Endodermal cell (in vitro differentiated cells): ENCODE measurements at regions not wholly inside any gene's neighbourhood (a gene's known extent, or its start where the extent isn't known, plus 50 kb on each side); places are given as distances from the start of the nearest gene placed in this dataset.

Experiments
- DNase-seq: peaks from one replicate; pipeline ENCODE4 v3.0.0-alpha.2; 2017
- H3K27ac ChIP-seq: 2 replicates; pipeline ENCODE4 v1.5.1; 2013; ENCODE audit warnings: mild to moderate bottlenecking, low read depth, low read length, moderate library complexity
- H3K27me3 ChIP-seq: 2 replicates; pipeline ENCODE4 v1.6.1; 2013; ENCODE audit warnings: mild to moderate bottlenecking, low read length, moderate library complexity; ENCODE audit not compliant: insufficient read depth, control insufficient read depth, poor library complexity, severe bottlenecking
- H3K36me3 ChIP-seq: 2 replicates; pipeline ENCODE4 v1.7.0; 2013; ENCODE audit warnings: mild to moderate bottlenecking, low read length, moderate library complexity; ENCODE audit not compliant: control insufficient read depth, insufficient read depth
- H3K4me1 ChIP-seq: one replicate; pipeline ENCODE4 v1.7.0; 2013; ENCODE audit warnings: low read length; ENCODE audit not compliant: control insufficient read depth, insufficient read depth
- H3K4me3 ChIP-seq: 2 replicates; pipeline ENCODE4 v1.5.1; 2013; ENCODE audit warnings: mild to moderate bottlenecking, low read length, moderate library complexity
- H3K9ac ChIP-seq: 2 replicates; pipeline ENCODE4 v1.6.1; 2013; ENCODE audit warnings: mild to moderate bottlenecking, low read length, moderate library complexity; ENCODE audit not compliant: poor library complexity, severe bottlenecking; ENCODE audit errors: extremely low read depth
- H3K9me3 ChIP-seq: 2 replicates; pipeline ENCODE4 v1.6.1; 2013; ENCODE audit warnings: mild to moderate bottlenecking, low read length, moderate library complexity; ENCODE audit not compliant: control insufficient read depth
- H3K27ac Mint-ChIP-seq: 2 replicates; pipeline ENCODE4 v1.8.0; 2020; ENCODE audit warnings: mixed read lengths
- H3K27me3 Mint-ChIP-seq: 2 replicates; pipeline ENCODE4 v1.8.0; 2021; ENCODE audit warnings: mild to moderate bottlenecking, mixed read lengths; ENCODE audit not compliant: insufficient read depth
- H3K36me3 Mint-ChIP-seq: 2 replicates; pipeline ENCODE4 v1.8.0; 2020; ENCODE audit warnings: low read depth, mixed read lengths
- H3K4me1 Mint-ChIP-seq: 2 replicates; pipeline ENCODE4 v1.8.0; 2020; ENCODE audit warnings: mixed read lengths
- H3K4me3 Mint-ChIP-seq: 2 replicates; pipeline ENCODE4 v1.8.0; 2020; ENCODE audit warnings: mild to moderate bottlenecking, moderate library complexity, mixed read lengths
- H3K9me3 Mint-ChIP-seq: 2 replicates; pipeline ENCODE4 v1.8.0; 2020; ENCODE audit warnings: mild to moderate bottlenecking, mixed read lengths
- WGBS, 2 experiments: methylation state at CpG; one replicate each; pipeline versions ENCODE4 v1.1.5 to v1.1.7; 2013; ENCODE audit warnings: missing lambda C conversion rate in 2 of 2, mixed read lengths in 1 of 2; ENCODE audit not compliant: insufficient coverage in 1 of 2, insufficient read length in 1 of 2; 5-methylcytosine and 5-hydroxymethylcytosine counted together
- TF ChIP-seq, protein P1 (sequence below): fragments of 200-600 bp; sonication (generic); conservative IDR thresholded peaks from 2 replicates; pipeline ENCODE4 v1.5.0; 2021; ENCODE audit warnings: antibody characterized with exemption, mild to moderate bottlenecking

DNA sequence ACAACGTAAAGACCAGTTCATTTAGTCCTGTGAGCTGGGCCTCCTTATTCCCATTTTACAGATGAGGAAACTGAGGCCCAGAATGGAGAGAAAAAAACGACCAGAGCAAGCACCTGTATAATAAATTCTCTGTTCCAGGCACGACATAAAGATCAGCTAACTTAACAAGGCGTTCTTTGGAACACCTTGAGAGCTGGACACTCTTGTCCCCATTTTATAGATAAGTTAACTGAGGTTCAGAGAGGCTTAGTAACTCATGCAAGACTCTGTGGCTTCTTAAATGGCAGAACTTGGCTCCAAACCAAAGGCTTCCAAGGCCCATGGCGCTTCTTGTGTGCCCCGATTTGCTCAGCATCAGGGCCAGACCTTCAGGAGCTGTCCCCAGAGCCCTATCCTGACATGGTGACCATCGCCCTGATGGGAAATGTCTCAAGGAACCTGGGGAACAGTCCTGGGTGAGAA is 142.1 kb downstream of the VEGFA start:
- H3K27ac Mint-ChIP-seq = peak overlapping the region; percentile 85
- no peaks in the 10 kb centered on the region for H3K27me3 Mint-ChIP-seq
- no peaks in the 10 kb centered on the region for H3K36me3 ChIP-seq
- H3K27ac ChIP-seq = no peak overlapping the region
- no peak overlapping the region for H3K4me3 ChIP-seq
- H3K4me3 Mint-ChIP-seq = no peak overlapping the region
- H3K4me1 Mint-ChIP-seq = peaks cover 72% of the 10 kb centered on the region
- H3K9me3 ChIP-seq = no peaks in the 10 kb centered on the region
- no peaks in the 10 kb centered on the region for H3K27me3 ChIP-seq
- 86 to 99% methylated on average over 6 to 7 of the region's 7 CpGs for WGBS, 2 experiments
- no peaks in the 10 kb centered on the region for H3K9me3 Mint-ChIP-seq
- no peak overlapping the region for H3K9ac ChIP-seq
- TF ChIP-seq, protein P1, sequence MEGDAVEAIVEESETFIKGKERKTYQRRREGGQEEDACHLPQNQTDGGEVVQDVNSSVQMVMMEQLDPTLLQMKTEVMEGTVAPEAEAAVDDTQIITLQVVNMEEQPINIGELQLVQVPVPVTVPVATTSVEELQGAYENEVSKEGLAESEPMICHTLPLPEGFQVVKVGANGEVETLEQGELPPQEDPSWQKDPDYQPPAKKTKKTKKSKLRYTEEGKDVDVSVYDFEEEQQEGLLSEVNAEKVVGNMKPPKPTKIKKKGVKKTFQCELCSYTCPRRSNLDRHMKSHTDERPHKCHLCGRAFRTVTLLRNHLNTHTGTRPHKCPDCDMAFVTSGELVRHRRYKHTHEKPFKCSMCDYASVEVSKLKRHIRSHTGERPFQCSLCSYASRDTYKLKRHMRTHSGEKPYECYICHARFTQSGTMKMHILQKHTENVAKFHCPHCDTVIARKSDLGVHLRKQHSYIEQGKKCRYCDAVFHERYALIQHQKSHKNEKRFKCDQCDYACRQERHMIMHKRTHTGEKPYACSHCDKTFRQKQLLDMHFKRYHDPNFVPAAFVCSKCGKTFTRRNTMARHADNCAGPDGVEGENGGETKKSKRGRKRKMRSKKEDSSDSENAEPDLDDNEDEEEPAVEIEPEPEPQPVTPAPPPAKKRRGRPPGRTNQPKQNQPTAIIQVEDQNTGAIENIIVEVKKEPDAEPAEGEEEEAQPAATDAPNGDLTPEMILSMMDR = no peak
- no peaks in the 10 kb centered on the region for H3K36me3 Mint-ChIP-seq
- peaks cover 19% of the 10 kb centered on the region for H3K4me1 ChIP-seq
- DNase-seq = no peak

DNA sequence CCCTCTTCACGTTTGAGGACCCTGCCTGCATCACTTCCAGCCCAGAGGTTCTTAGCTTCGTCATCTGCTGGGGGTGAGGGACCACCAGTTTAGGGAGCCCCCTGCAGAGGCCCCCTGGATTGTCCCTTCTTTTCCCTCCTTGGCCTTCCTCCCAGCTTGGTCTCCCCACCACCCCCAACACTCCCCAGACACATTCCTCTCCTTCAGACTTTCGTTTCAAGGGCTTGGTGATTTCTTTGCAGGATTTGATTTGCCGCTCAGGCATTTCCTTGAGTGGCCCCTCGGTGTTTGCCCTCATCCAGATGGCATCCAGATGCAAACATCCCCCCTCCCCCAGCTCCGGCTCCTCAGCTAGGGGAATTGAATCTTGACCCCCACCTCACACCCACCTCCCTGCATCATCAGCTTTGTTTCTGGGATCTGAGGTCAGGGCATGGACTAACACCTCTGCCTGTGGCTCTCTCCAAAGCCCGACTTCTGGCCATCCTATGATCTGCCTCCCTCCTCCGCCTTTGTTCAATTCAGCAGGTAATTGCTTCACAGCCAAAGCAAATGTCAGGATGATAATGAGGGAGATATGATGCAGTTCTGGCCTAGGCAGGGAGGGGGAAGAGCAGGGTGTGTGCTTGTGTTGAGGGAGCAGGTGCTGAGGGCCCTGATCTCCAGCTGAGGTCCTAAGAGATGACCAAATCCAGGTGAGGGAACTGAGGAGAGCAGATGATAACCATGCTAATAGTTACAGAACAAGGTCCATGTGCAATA is 141.5 kb downstream of the VEGFA start:
- no peaks in the 10 kb centered on the region for H3K27me3 ChIP-seq
- TF ChIP-seq, protein P1 = peak; percentile 40
- H3K4me1 ChIP-seq = peaks cover 19% of the 10 kb centered on the region
- H3K36me3 ChIP-seq = no peaks in the 10 kb centered on the region
- Mint-ChIP-seq H3K27ac (peak overlapping the region; percentile 85), H3K9me3 (no peaks in the 10 kb centered on the region), H3K4me1 (peaks cover 70% of the 10 kb centered on the region), H3K4me3 (peak overlapping the region; percentile 24), H3K36me3 (no peaks in the 10 kb centered on the region), H3K27me3 (no peaks in the 10 kb centered on the region)
- no peaks in the 10 kb centered on the region for H3K9me3 ChIP-seq
- no peak overlapping the region for H3K4me3 ChIP-seq
- H3K9ac ChIP-seq = peak overlapping the region; percentile 51
- WGBS, 2 experiments = 24 to 51% methylated on average over 4 to 8 of the region's 8 CpGs
- DNase-seq = peak; percentile 73
- peak overlapping the region; percentile 57 for H3K27ac ChIP-seq

DNA sequence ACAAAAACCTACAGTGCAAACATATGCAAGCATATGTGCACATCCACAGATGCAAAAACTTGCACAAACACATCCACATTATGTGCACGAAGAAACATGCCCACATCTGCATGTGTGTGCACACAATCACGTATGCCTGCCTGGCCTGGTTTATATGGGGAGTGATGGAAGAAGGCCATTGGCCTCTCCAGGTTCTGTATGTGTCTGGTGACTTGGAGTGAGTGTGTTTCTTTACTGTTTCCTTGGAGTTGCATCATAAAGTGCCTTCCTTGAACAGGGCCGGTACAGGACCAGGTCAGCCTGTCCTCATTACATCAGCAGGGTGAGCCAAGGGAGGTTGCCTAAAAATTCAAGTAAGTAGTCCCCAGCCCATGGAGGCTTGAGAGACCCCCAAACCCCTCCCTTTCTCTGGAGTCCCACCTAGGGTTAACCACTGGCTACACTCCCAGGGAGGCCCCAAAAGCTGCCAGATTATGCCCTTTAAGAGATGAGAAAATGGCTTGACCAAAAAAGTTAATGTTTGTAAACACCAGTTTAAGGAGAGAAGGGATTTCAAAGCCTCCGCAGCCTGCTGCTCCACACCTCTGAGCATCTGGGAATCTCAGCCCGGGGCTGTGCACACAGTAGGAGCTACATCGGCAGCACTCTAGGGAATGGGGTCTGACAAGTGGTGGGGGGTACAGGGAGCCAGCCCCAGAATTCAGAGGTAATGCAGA is 140.8 kb downstream of the VEGFA start:
- H3K4me1 ChIP-seq = peaks cover 19% of the 10 kb centered on the region
- Mint-ChIP-seq H3K4me3 (peak overlapping the region; percentile 24), H3K9me3 (no peaks in the 10 kb centered on the region), H3K4me1 (peaks cover 63% of the 10 kb centered on the region), H3K27ac (peak overlapping the region; percentile 85), H3K36me3 (no peaks in the 10 kb centered on the region), H3K27me3 (no peaks in the 10 kb centered on the region)
- no peaks in the 10 kb centered on the region for H3K36me3 ChIP-seq
- no peaks in the 10 kb centered on the region for H3K27me3 ChIP-seq
- no peak overlapping the region for H3K4me3 ChIP-seq
- peak overlapping the region; percentile 51 for H3K9ac ChIP-seq
- DNase-seq = no peak
- H3K9me3 ChIP-seq = no peaks in the 10 kb centered on the region
- TF ChIP-seq, protein P1 = no peak
- peak overlapping the region; percentile 57 for H3K27ac ChIP-seq
- WGBS, 2 experiments = 81% methylated on average over 4 to 6 of the region's 6 CpGs
